SU-DHL-6 (cell line): ENCODE measurements at regions not wholly inside any gene's neighbourhood (a gene's known extent, or its start where the extent isn't known, plus 50 kb on each side); places are given as distances from the start of the nearest gene placed in this dataset.

Experiments used
- H2AFZ ChIP-seq: fragments of 200-600 bp; sonication (generic); 2 replicates; pipeline ENCODE4 v1.6.1; 2014; ENCODE audit warnings: low read depth, mild to moderate bottlenecking, moderate library complexity, mixed read lengths, antibody characterized with exemption, low read length; ENCODE audit not compliant: severe bottlenecking
- H3F3A ChIP-seq: fragments of 200-600 bp; shearing (Covaris generic); 2 replicates; pipeline ENCODE4 v1.6.0; 2016; ENCODE audit warnings: antibody characterized with exemption, mild to moderate bottlenecking; ENCODE audit not compliant: insufficient read depth
- H3K27ac ChIP-seq: fragments of 200-600 bp; sonication (generic); 2 replicates; pipeline ENCODE4 v1.5.1; 2016; ENCODE audit warnings: low read depth, mild to moderate bottlenecking, low read length, moderate library complexity, mixed read lengths
- H3K27me3 ChIP-seq: fragments of 200-600 bp; sonication (generic), shearing (Covaris generic); 2 replicates; pipeline ENCODE4 v1.6.0; 2014; ENCODE audit warnings: mild to moderate bottlenecking, low read length
- H3K36me3 ChIP-seq: fragments of 200-600 bp; sonication (generic); 2 replicates; pipeline ENCODE4 v1.6.1; 2014; ENCODE audit warnings: mild to moderate bottlenecking, low read length, mixed read lengths
- H3K4me2 ChIP-seq: fragments of 300-600, 200-600 bp; shearing (Covaris generic), sonication (generic); 2 replicates; pipeline ENCODE4 v1.6.0; 2014; ENCODE audit warnings: low read length, low read depth, mild to moderate bottlenecking; ENCODE audit not compliant: poor library complexity, severe bottlenecking
- H3K4me3 ChIP-seq: fragments of 200-600 bp; sonication (generic); 2 replicates; pipeline ENCODE4 v1.5.1; 2014; ENCODE audit warnings: antibody characterized with exemption, low read length, mild to moderate bottlenecking, mixed read lengths; ENCODE audit not compliant: insufficient read depth, poor library complexity, severe bottlenecking
- H3K79me2 ChIP-seq: fragments of 200-600 bp; sonication (generic); 2 replicates; pipeline ENCODE4 v1.6.1; 2014; ENCODE audit warnings: mild to moderate bottlenecking, low read length, moderate library complexity; ENCODE audit not compliant: insufficient read depth
- H3K9ac ChIP-seq: fragments of 200-600 bp; sonication (generic); 2 replicates; pipeline ENCODE4 v1.7.0; 2014; ENCODE audit warnings: mild to moderate bottlenecking, low read length
- H3K9me2 ChIP-seq: fragments of 200-600 bp; sonication (generic); replicated peaks from 2 replicates; pipeline ENCODE4 v1.6.1; 2014; ENCODE audit warnings: low read length; ENCODE audit not compliant: insufficient read depth
- H3K9me3 ChIP-seq: fragments of 200-600 bp; sonication (generic); 2 replicates; pipeline ENCODE4 v1.6.1; 2014; ENCODE audit warnings: low read length, mixed read lengths; ENCODE audit not compliant: insufficient read depth
- H4K20me1 ChIP-seq: fragments of 200-600 bp; sonication (generic); 2 replicates; pipeline ENCODE4 v1.6.1; 2014; ENCODE audit warnings: low read depth, mild to moderate bottlenecking, antibody characterized with exemption, low read length, moderate library complexity, mixed read lengths
- CTCF ChIP-seq: fragments of 200-600 bp; sonication (generic); IDR thresholded peaks from one replicate; pipeline ENCODE4 v1.5.1; 2017; ENCODE audit warnings: antibody characterized with exemption, mild to moderate bottlenecking, low read length, moderate library complexity; ENCODE audit not compliant: insufficient read depth, poor library complexity, severe bottlenecking
- EZH2phosphoT487 ChIP-seq: fragments of 200-600 bp; sonication (generic), shearing (Covaris generic); conservative IDR thresholded peaks from 2 replicates; pipeline ENCODE4 v1.6.1; 2018; ENCODE audit warnings: mild to moderate bottlenecking, antibody characterized with exemption, low read length, moderate library complexity, mixed read lengths

- Histone ChIP-seq H3K4me2 (no peak overlapping the region), H3K27me3 (no peaks in the 10 kb centered on the region), H3K79me2 (no peaks in the 10 kb centered on the region), H3K4me3 (no peak overlapping the region), H3F3A (peaks cover 6% of the 10 kb centered on the region; the same call in 1 of the 2 replicates), H4K20me1 (no peaks in the 10 kb centered on the region), H3K9me3 (no peaks in the 10 kb centered on the region), H3K36me3 (no peaks in the 10 kb centered on the region), H3K9me2 (no peaks in the 10 kb centered on the region), H2AFZ (no peak overlapping the region), H3K9ac (no peak overlapping the region), H3K27ac (no peak overlapping the region)
- TF ChIP-seq EZH2phosphoT487 = no peak
- no peak for TF ChIP-seq CTCF
Observed at GRCh38 chr2:12074845-12075217, 328.4 kb downstream of the LPIN1 start.

GRCh38 chr2:12075603-12076002, 329.2 kb downstream of the LPIN1 start:
- no peak overlapping the region for H3K4me2 ChIP-seq
- no peaks in the 10 kb centered on the region for H3K36me3 ChIP-seq
- H3K79me2 ChIP-seq = no peaks in the 10 kb centered on the region
- H3F3A ChIP-seq = no peaks in the 10 kb centered on the region
- TF ChIP-seq CTCF = no peak
- TF ChIP-seq EZH2phosphoT487 = no peak
- no peak overlapping the region for H2AFZ ChIP-seq
- no peaks in the 10 kb centered on the region for H3K27me3 ChIP-seq
- no peak overlapping the region for H3K27ac ChIP-seq
- no peak overlapping the region for H3K4me3 ChIP-seq
- H3K9me2 ChIP-seq = no peaks in the 10 kb centered on the region
- no peaks in the 10 kb centered on the region for H4K20me1 ChIP-seq
- H3K9me3 ChIP-seq = no peaks in the 10 kb centered on the region
- H3K9ac ChIP-seq = no peak overlapping the region

GRCh38 chr2:12076810-12077209, 330.4 kb downstream of the LPIN1 start:
- no peaks in the 10 kb centered on the region for H4K20me1 ChIP-seq
- H3K36me3 ChIP-seq = no peaks in the 10 kb centered on the region
- H3K9me3 ChIP-seq = no peaks in the 10 kb centered on the region
- no peak overlapping the region for H3K27ac ChIP-seq
- H3K79me2 ChIP-seq = no peaks in the 10 kb centered on the region
- H3K4me3 ChIP-seq = no peak overlapping the region
- no peaks in the 10 kb centered on the region for H3F3A ChIP-seq
- H3K9me2 ChIP-seq = no peaks in the 10 kb centered on the region
- TF ChIP-seq EZH2phosphoT487 = no peak
- TF ChIP-seq CTCF = no peak
- H3K9ac ChIP-seq = no peak overlapping the region
- H3K27me3 ChIP-seq = no peaks in the 10 kb centered on the region
- no peak overlapping the region for H3K4me2 ChIP-seq
- no peak overlapping the region for H2AFZ ChIP-seq

- Histone ChIP-seq H3F3A (no peaks in the 10 kb centered on the region), H3K4me2 (no peak overlapping the region), H3K27me3 (no peaks in the 10 kb centered on the region), H4K20me1 (no peaks in the 10 kb centered on the region), H3K36me3 (no peaks in the 10 kb centered on the region), H3K9me2 (no peaks in the 10 kb centered on the region), H3K4me3 (no peak overlapping the region), H2AFZ (no peak overlapping the region), H3K9me3 (no peaks in the 10 kb centered on the region), H3K9ac (no peak overlapping the region), H3K27ac (no peak overlapping the region), H3K79me2 (no peaks in the 10 kb centered on the region)
- TF ChIP-seq CTCF (no peak), EZH2phosphoT487 (no peak)
Observed at GRCh38 chr2:12080360-12080759, 333.9 kb downstream of the LPIN1 start.
